Rectal smooth muscle tissue (tissue), 1 donor: ENCODE measurements at regions not wholly inside any gene's neighbourhood (a gene's known extent, or its start where the extent isn't known, plus 50 kb on each side); places are given as distances from the start of the nearest gene placed in this dataset.
A peak's percentile ranks its signal among the peaks of the same experiment; 100 is the strongest.

Source experiments
- H3K27ac ChIP-seq: one replicate; pipeline ENCODE4 v1.7.0; 2013; ENCODE audit warnings: low read depth, low read length, inconsistent platforms
- H3K27me3 ChIP-seq: one replicate; pipeline ENCODE4 v1.7.0; 2013; ENCODE audit warnings: low read length; ENCODE audit not compliant: control insufficient read depth, insufficient read depth
- H3K36me3 ChIP-seq: one replicate; pipeline ENCODE4 v1.7.0; 2013; ENCODE audit warnings: low read length; ENCODE audit not compliant: control insufficient read depth, insufficient read depth
- H3K4me1 ChIP-seq: one replicate; pipeline ENCODE4 v1.7.0; 2013; ENCODE audit warnings: low read length; ENCODE audit not compliant: control insufficient read depth, insufficient read depth
- H3K4me3 ChIP-seq: one replicate; pipeline ENCODE4 v1.7.0; 2013; ENCODE audit warnings: low read length
- H3K9ac ChIP-seq: one replicate; pipeline ENCODE4 v1.7.0; 2013; ENCODE audit warnings: low read length

DNA sequence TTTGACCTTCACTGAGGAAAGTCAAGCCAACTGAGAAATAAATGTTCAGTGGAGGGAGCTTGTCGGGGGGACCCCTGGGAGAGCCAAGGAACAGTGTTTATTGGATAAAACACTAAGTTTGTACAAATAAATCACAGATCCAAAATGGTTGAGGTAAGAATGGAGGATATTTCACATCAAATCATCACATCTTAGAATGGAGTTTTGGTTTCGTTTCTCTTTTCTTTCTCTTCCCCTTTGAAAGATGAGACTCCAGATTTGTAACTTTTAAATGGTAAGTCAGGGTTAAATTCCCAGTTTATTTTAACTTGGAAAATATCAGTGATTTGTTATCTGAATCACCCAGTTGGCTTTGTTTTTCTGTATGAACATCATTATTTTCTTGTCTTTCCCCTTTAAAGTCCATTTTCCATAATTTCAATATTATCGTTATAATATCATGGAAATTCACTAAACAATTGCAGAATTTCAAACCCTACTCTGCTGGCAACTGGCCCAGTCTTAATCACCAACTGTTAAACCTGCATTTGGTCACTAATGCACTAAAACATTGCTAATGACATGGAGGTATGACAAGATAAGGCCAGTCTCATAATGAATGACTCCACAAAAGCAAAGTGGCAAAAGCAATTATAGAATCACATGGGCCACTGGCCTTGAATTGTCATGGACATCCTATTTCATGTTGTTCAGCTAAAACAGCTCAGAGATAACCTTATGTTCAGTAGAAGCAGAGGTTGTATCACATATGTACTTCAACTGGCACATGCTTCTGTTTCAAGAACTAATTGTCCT, 295.1 kb downstream of the SHOX2 start:
- H3K9ac ChIP-seq, result no peak overlapping the region
- H3K27ac ChIP-seq, result no peak overlapping the region
- no peaks in the 10 kb centered on the region for H3K4me1 ChIP-seq
- H3K27me3 ChIP-seq, result no peaks in the 10 kb centered on the region
- H3K4me3 ChIP-seq, result no peak overlapping the region
- H3K36me3 ChIP-seq, result no peaks in the 10 kb centered on the region

DNA sequence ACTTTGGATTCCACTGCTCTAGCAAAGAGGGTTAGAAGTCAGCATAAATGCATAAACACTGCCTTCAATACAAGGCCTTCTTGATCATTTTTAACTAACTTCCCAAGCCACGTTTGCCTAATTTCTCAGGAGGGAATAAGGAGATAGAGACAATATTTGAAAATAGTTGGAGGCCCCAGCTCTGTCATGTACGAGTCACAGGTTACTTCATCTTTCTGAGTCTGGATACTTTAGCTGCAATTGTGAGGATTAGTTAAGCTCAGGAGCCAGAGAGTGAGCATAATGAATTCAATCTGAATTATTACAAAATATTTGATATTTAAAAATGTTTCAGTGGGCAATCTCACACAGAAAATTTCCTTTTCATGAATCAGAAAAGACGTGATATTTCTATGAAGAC, 298.9 kb downstream of the SHOX2 start:
- no peak overlapping the region for H3K9ac ChIP-seq
- H3K4me3 ChIP-seq, result no peak overlapping the region
- H3K27me3 ChIP-seq, result no peaks in the 10 kb centered on the region
- no peaks in the 10 kb centered on the region for H3K36me3 ChIP-seq
- H3K27ac ChIP-seq, result no peak overlapping the region
- no peaks in the 10 kb centered on the region for H3K4me1 ChIP-seq

GRCh38 chr3:157805538-157805937, 300.7 kb downstream of the SHOX2 start:
- Histone ChIP-seq H3K4me3 (no peak overlapping the region), H3K27me3 (no peaks in the 10 kb centered on the region), H3K27ac (no peak overlapping the region), H3K4me1 (no peaks in the 10 kb centered on the region), H3K36me3 (no peaks in the 10 kb centered on the region), H3K9ac (no peak overlapping the region)

- Histone ChIP-seq H3K4me1 (no peaks in the 10 kb centered on the region), H3K36me3 (no peaks in the 10 kb centered on the region), H3K9ac (no peak overlapping the region), H3K4me3 (no peak overlapping the region), H3K27me3 (no peaks in the 10 kb centered on the region), H3K27ac (no peak overlapping the region)
Measured at GRCh38 chr3:157794771-157795170, 291.6 kb upstream of the VEPH1 start.

DNA sequence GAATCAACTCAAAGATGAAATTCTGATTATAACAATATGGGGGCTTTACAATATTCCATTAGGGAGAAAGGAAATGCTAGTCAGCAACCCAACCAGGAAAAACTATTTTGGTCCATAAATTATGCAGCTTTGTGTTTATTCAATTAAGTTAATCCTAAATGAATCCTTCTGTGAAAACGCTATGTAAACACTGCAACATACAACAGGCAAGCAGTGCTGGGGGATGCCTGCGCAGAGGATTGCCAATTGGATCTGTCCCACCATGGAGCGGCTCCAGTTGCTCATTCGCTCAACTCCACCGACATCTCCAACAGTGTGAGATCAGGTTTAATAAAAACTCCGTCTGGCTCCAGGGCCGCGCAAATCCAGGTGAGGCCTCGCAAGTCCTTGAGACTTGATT, 290.5 kb upstream of the VEPH1 start:
- H3K36me3 ChIP-seq, result no peaks in the 10 kb centered on the region
- H3K4me3 ChIP-seq, result no peak overlapping the region
- no peak overlapping the region for H3K27ac ChIP-seq
- no peaks in the 10 kb centered on the region for H3K27me3 ChIP-seq
- no peak overlapping the region for H3K9ac ChIP-seq
- no peaks in the 10 kb centered on the region for H3K4me1 ChIP-seq

- no peak overlapping the region for H3K27ac ChIP-seq
- H3K4me3 ChIP-seq, result no peak overlapping the region
- H3K4me1 ChIP-seq, result peaks cover 7% of the 10 kb centered on the region
- H3K27me3 ChIP-seq, result no peaks in the 10 kb centered on the region
- H3K36me3 ChIP-seq, result no peaks in the 10 kb centered on the region
- H3K9ac ChIP-seq, result no peak overlapping the region
Measured at GRCh38 chr3:157789162-157789561, 285.9 kb upstream of the VEPH1 start.

DNA sequence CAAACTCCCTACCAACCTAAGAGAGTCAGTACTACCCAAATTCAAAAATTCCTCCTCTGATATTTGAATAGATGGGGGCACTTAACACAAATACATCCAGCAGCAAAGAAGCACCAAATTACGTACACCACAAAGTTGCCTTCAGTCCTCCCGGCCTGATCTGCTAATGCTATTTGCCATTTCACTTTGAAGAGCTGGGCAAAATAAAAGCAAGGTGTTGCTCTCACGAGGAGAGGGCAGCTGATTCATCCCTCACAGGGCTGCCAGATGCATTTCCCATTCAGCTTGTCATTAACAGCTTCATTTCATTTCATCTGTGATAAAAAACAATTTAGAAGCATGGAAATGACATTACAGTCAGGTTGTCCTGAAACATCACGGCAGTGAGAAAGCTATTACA, 283.4 kb upstream of the VEPH1 start:
- H3K36me3 ChIP-seq, result no peaks in the 10 kb centered on the region
- H3K27ac ChIP-seq, result no peak overlapping the region
- no peak overlapping the region for H3K4me3 ChIP-seq
- H3K27me3 ChIP-seq, result no peaks in the 10 kb centered on the region
- no peak overlapping the region for H3K9ac ChIP-seq
- H3K4me1 ChIP-seq, result peaks cover 7% of the 10 kb centered on the region

- H3K27ac ChIP-seq, result no peak overlapping the region
- H3K27me3 ChIP-seq, result no peaks in the 10 kb centered on the region
- no peak overlapping the region for H3K9ac ChIP-seq
- no peak overlapping the region for H3K4me3 ChIP-seq
- H3K36me3 ChIP-seq, result no peaks in the 10 kb centered on the region
- peaks cover 7% of the 10 kb centered on the region for H3K4me1 ChIP-seq
Measured at GRCh38 chr3:157786211-157786610, 283.0 kb upstream of the VEPH1 start.

GRCh38 chr3:157785102-157785826, 282.0 kb upstream of the VEPH1 start:
- H3K4me3 ChIP-seq, result no peak overlapping the region
- no peaks in the 10 kb centered on the region for H3K27me3 ChIP-seq
- H3K27ac ChIP-seq, result peak overlapping the region; percentile 3

GRCh38 chr3:157782236-157782635, 279.0 kb upstream of the VEPH1 start:
- Histone ChIP-seq H3K27ac (no peak overlapping the region), H3K9ac (no peak overlapping the region), H3K27me3 (no peaks in the 10 kb centered on the region)

More at GRCh38 chr3:157785102-157785826, 282.0 kb upstream of the VEPH1 start:
- Histone ChIP-seq H3K9ac (no peak overlapping the region), H3K4me1 (peaks cover 7% of the 10 kb centered on the region), H3K36me3 (no peaks in the 10 kb centered on the region)

DNA sequence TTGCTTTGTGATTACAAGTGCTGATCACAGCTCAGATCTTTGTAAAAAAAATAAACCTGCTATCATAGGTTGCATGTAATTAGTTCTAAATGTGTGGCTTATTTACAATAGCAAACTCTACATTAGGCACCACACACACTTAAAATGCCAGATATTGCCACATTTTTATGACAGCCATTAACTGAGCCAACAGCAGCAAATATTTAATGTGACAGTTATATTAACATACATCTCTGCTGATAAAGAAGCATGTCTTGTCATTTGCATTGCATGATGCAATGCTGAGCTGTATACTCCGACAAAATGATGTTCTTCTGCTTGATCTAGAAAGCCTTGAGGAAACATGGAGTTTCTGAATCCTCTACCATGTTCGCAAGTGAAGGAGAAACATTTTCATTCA, 273.6 kb upstream of the VEPH1 start:
- no peaks in the 10 kb centered on the region for H3K27me3 ChIP-seq
- H3K4me3 ChIP-seq, result no peak overlapping the region
- H3K36me3 ChIP-seq, result no peaks in the 10 kb centered on the region
- no peak overlapping the region for H3K9ac ChIP-seq
- H3K4me1 ChIP-seq, result no peaks in the 10 kb centered on the region
- no peak overlapping the region for H3K27ac ChIP-seq

More at GRCh38 chr3:157782236-157782635, 279.0 kb upstream of the VEPH1 start:
- Histone ChIP-seq H3K36me3 (no peaks in the 10 kb centered on the region), H3K4me1 (peaks cover 7% of the 10 kb centered on the region), H3K4me3 (no peak overlapping the region)

DNA sequence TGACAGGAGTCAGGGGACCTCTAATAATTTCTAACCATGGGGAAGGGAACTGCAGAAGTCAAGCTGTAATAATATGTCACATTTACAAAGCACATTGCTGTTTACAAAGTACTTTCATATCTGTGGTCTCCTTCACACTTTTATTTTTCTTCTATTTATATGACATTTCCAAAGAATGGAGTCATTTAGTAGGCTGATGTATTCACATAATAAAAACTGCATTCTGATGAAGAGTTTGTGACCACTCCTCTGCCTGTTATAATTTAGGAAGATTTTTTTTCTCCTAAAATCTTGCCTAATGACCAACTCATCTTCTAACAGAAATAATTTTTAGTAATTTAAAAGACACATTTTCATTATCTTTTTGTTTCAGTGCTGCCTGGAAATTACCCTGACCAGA, 272.2 kb upstream of the VEPH1 start:
- H3K27ac ChIP-seq, result no peak overlapping the region
- H3K9ac ChIP-seq, result no peak overlapping the region
- no peaks in the 10 kb centered on the region for H3K36me3 ChIP-seq
- H3K4me1 ChIP-seq, result no peaks in the 10 kb centered on the region
- H3K4me3 ChIP-seq, result no peak overlapping the region
- H3K27me3 ChIP-seq, result no peaks in the 10 kb centered on the region

- no peak overlapping the region for H3K27ac ChIP-seq
- no peaks in the 10 kb centered on the region for H3K27me3 ChIP-seq
- H3K4me3 ChIP-seq, result no peak overlapping the region
- no peaks in the 10 kb centered on the region for H3K36me3 ChIP-seq
- H3K4me1 ChIP-seq, result no peaks in the 10 kb centered on the region
- H3K9ac ChIP-seq, result no peak overlapping the region
Measured at GRCh38 chr3:157769378-157769777, 266.2 kb upstream of the VEPH1 start.
